Fibroblast of skin of back (primary cell): ENCODE measurements at regions not wholly inside any gene's neighbourhood (a gene's known extent, or its start where the extent isn't known, plus 50 kb on each side); places are given as distances from the start of the nearest gene placed in this dataset.

Experiments used
- DNase-seq: peaks from one replicate; pipeline ENCODE4 v3.0.0-alpha.2; 2013

- no peak for DNase-seq
These were observed 118.9 kb upstream of the ARRDC4 start for GRCh38 chr15:97841558-97841957.

GRCh38 chr15:97849183-97849582 is 111.3 kb upstream of the ARRDC4 start:
- DNase-seq: no peak

- DNase-seq: no peak
These were observed 102.2 kb upstream of the ARRDC4 start for GRCh38 chr15:97858296-97858695.

GRCh38 chr15:97861529-97862260 is 98.8 kb upstream of the ARRDC4 start:
- DNase-seq: no peak

- no peak for DNase-seq
These were observed 93.5 kb upstream of the ARRDC4 start for GRCh38 chr15:97866959-97867358.

GRCh38 chr15:97867870-97868269 is 92.6 kb upstream of the ARRDC4 start:
- DNase-seq: no peak

- no peak for DNase-seq
These were observed 91.5 kb upstream of the ARRDC4 start for GRCh38 chr15:97868981-97869380.

- DNase-seq: no peak
These were observed 89.7 kb upstream of the ARRDC4 start for GRCh38 chr15:97870771-97871170.

GRCh38 chr15:97874139-97874538 is 86.4 kb upstream of the ARRDC4 start:
- DNase-seq: no peak

GRCh38 chr15:97875025-97875512 is 85.4 kb upstream of the ARRDC4 start:
- no peak for DNase-seq

GRCh38 chr15:97875513-97876280 is 84.8 kb upstream of the ARRDC4 start:
- DNase-seq: no peak

GRCh38 chr15:97876281-97876675 is 84.2 kb upstream of the ARRDC4 start:
- no peak for DNase-seq

- DNase-seq: no peak
These were observed 79.0 kb upstream of the ARRDC4 start for GRCh38 chr15:97881346-97881965.

GRCh38 chr15:97884513-97885131 is 75.9 kb upstream of the ARRDC4 start:
- no peak for DNase-seq

GRCh38 chr15:97890307-97890706 is 70.2 kb upstream of the ARRDC4 start:
- DNase-seq: no peak

- DNase-seq: no peak
These were observed 68.2 kb upstream of the ARRDC4 start for GRCh38 chr15:97892167-97892938.

GRCh38 chr15:97893967-97894366 is 66.5 kb upstream of the ARRDC4 start:
- no peak for DNase-seq

GRCh38 chr15:97899981-97900380 is 60.5 kb upstream of the ARRDC4 start:
- no peak for DNase-seq

- peak; percentile 12 for DNase-seq
These were observed 58.2 kb upstream of the ARRDC4 start for GRCh38 chr15:97902140-97902780.

- DNase-seq: no peak
These were observed 56.9 kb upstream of the ARRDC4 start for GRCh38 chr15:97903560-97903959.

- peak; percentile 60 for DNase-seq
These were observed 56.4 kb upstream of the ARRDC4 start for GRCh38 chr15:97903971-97904572.
